B cell (primary cell): ENCODE measurements at regions not wholly inside any gene's neighbourhood (a gene's known extent, or its start where the extent isn't known, plus 50 kb on each side); places are given as distances from the start of the nearest gene placed in this dataset.

Experiments used
- ATAC-seq: fragments of 200-7000 bp; cut with Tn5 transposase; one replicate; pipeline ENCODE4 v1.10.0; 2021; ENCODE audit warnings: low read depth, mild to moderate bottlenecking, moderate number of reproducible peaks, moderate library complexity
- CTCF ChIA-PET: fragments of 350-600 bp; sonication (Branson Sonifier 250); formaldehyde crosslinking; loops from one replicate; lab custom pipeline; 2021; ENCODE audit warnings: antibody characterized with exemption, inconsistent platforms; lab: Charles Lee
- POLR2A ChIA-PET: fragments of 350-600 bp; sonication (Branson Sonifier 250); formaldehyde crosslinking; loops from one replicate; lab custom pipeline; 2021; ENCODE audit warnings: antibody characterized with exemption; lab: Charles Lee
- DNase-seq: peaks from one replicate; pipeline ENCODE4 v3.0.0; 2013
- H2AFZ ChIP-seq: 2 replicates; pipeline ENCODE4 v1.6.1; 2012; ENCODE audit warnings: mild to moderate bottlenecking, low read depth, low read length; ENCODE audit not compliant: insufficient read depth, poor library complexity, severe bottlenecking
- H3K27ac ChIP-seq, 2 donors: 1 replicate in 1 of 2; 2 replicates in 1 of 2; pipeline ENCODE4 v1.5.1; 2012 to 2013; ENCODE audit warnings: low read length in 2 of 2, mild to moderate bottlenecking in 2 of 2, moderate library complexity in 1 of 2
- H3K27me3 ChIP-seq, 4 experiments: fragments of 200-600 bp in 1 of 4; sonication (generic) in 1 of 4; replicated peaks in 1 of 4; 1 replicate in 2 of 4; 2 replicates in 2 of 4; pipeline versions ENCODE4 v1.6.1 to v1.7.0; 2013 to 2016; ENCODE audit warnings: low read length in 3 of 4, mild to moderate bottlenecking in 2 of 4, mixed read lengths in 1 of 4, moderate library complexity in 1 of 4; ENCODE audit not compliant: insufficient read depth in 4 of 4, control insufficient read depth in 3 of 4; ENCODE audit errors: control extremely low read depth in 1 of 4
- H3K36me3 ChIP-seq, 2 experiments: replicated peaks in 1 of 2; 1 replicate in 1 of 2; 2 replicates in 1 of 2; pipeline versions ENCODE4 v1.6.1 to v1.7.1; 2013; ENCODE audit warnings: low read length in 1 of 2; ENCODE audit not compliant: insufficient read depth in 2 of 2, control insufficient read depth in 1 of 2; ENCODE audit errors: control extremely low read depth in 1 of 2, extremely low read depth in 1 of 2
- H3K4me1 ChIP-seq, 2 donors: fragments of 200-600 bp in 1 of 2; sonication (generic) in 1 of 2; 1 replicate in 1 of 2; 2 replicates in 1 of 2; pipeline versions ENCODE4 v1.5.1 to v1.6.1; 2013 to 2017; ENCODE audit warnings: low read length in 2 of 2; ENCODE audit not compliant: control insufficient read depth in 2 of 2, insufficient read depth in 2 of 2
- H3K4me2 ChIP-seq: replicated peaks from 2 replicates; pipeline ENCODE3; 2012; ENCODE audit warnings: mild to moderate bottlenecking, low read depth, low read length; ENCODE audit not compliant: poor library complexity, severe bottlenecking
- H3K4me3 ChIP-seq, 5 experiments: fragments of 200-600 bp in 1 of 5; sonication (generic) in 1 of 5; 1 replicate in 3 of 5; 2 replicates in 2 of 5; pipeline versions ENCODE4 v1.5.1 to v1.7.0; 2011 to 2016; ENCODE audit warnings: low read length in 4 of 5, mild to moderate bottlenecking in 4 of 5, low read depth in 2 of 5, control low read depth in 1 of 5, moderate library complexity in 1 of 5; ENCODE audit not compliant: insufficient read depth in 1 of 5; ENCODE audit errors: control extremely low read depth in 1 of 5, extremely low read depth in 1 of 5
- H3K79me2 ChIP-seq: fragments of 200-600 bp; sonication (generic); one replicate; pipeline ENCODE4 v1.6.0; 2016; ENCODE audit warnings: low read length; ENCODE audit not compliant: control insufficient read depth, insufficient read depth
- H3K9ac ChIP-seq: fragments of 200-600 bp; sonication (generic); 2 replicates; pipeline ENCODE4 v1.6.1; 2017; ENCODE audit warnings: mild to moderate bottlenecking, low read length, moderate library complexity
- H3K9me3 ChIP-seq, 3 donors: one replicate each; pipeline versions ENCODE4 v1.6.1 to v1.7.1; 2013; ENCODE audit warnings: low read length in 2 of 3; ENCODE audit not compliant: control insufficient read depth in 2 of 3, insufficient read depth in 1 of 3; ENCODE audit errors: control extremely low read depth in 1 of 3
- H4K20me1 ChIP-seq: 2 replicates; pipeline ENCODE4 v1.6.0; 2012; ENCODE audit warnings: mild to moderate bottlenecking, low read length; ENCODE audit not compliant: insufficient read depth, control insufficient read depth, poor library complexity, severe bottlenecking
- H3K27ac Mint-ChIP-seq: one replicate; pipeline ENCODE4 v1.8.0; 2021; ENCODE audit warnings: mixed read lengths
- H3K27me3 Mint-ChIP-seq: one replicate; pipeline ENCODE4 v1.8.0; 2021; ENCODE audit warnings: mixed read lengths
- H3K4me1 Mint-ChIP-seq: one replicate; pipeline ENCODE4 v1.8.0; 2021; ENCODE audit warnings: mixed read lengths
- H3K4me3 Mint-ChIP-seq: one replicate; pipeline ENCODE4 v1.8.0; 2021; ENCODE audit warnings: mixed read lengths
- H3K9me3 Mint-ChIP-seq: one replicate; pipeline ENCODE4 v1.8.0; 2022; ENCODE audit warnings: mixed read lengths; ENCODE audit not compliant: insufficient read depth
- CTCF ChIP-seq: fragments of 200-600 bp; IDR thresholded peaks from one replicate; pipeline ENCODE4 v1.8.0; 2022; ENCODE audit warnings: antibody characterized with exemption, mild to moderate bottlenecking
- EZH2 ChIP-seq: IDR thresholded peaks from 2 replicates; pipeline ENCODE4 v1.6.1; 2012; ENCODE audit warnings: borderline replicate concordance, low read depth, mild to moderate bottlenecking, moderate library complexity, low read length; ENCODE audit not compliant: insufficient read depth, poor library complexity, severe bottlenecking
- WGBS: methylation state at CpG from one replicate; pipeline ENCODE4 v1.1.5; 2013; ENCODE audit warnings: missing lambda C conversion rate; ENCODE audit not compliant: insufficient coverage; 5-methylcytosine and 5-hydroxymethylcytosine counted together
- intact Hi-C: fragments of 100-400 bp; cut with micrococcal nuclease; formaldehyde crosslinking; loops from one replicate; pipeline ENCODE4 v1.10.0; 2022

DNA sequence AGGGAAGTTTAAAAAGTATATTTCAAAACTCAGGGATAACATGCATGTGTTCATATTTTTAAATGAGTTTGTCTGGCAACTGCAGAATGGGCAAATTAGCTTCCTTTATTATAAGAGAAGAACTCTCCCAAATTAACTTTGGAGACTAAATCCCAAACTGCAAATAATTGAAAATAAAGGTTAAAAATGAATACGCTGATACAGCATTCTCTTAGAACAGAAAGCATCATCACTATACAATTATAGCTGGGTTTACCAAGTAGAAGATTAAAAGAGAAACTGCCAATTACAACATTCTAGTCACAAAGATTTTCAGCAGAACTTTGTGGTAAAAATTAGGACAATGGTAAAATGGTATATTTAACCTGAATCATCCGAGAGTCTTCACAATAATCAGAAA, 73.3 kb downstream of the OLFM4 start:
- CTCF ChIA-PET: no interaction called here
- H3K4me3 Mint-ChIP-seq: no peak overlapping the region
- TF ChIP-seq CTCF (no peak), EZH2 (no peak)
- H3K4me1 Mint-ChIP-seq: no peaks in the 10 kb centered on the region
- Histone ChIP-seq H3K27me3 (no peaks in the 10 kb centered on the region), H3K4me3 (no peak overlapping the region), H3K79me2 (no peaks in the 10 kb centered on the region), H3K36me3 (no peaks in the 10 kb centered on the region), H2AFZ (no peak overlapping the region), H3K4me1 (no peaks in the 10 kb centered on the region), H3K9me3 (peaks cover 0 to 3% (median 0%) of the 10 kb centered on the region in 3 donors), H3K9ac (no peak overlapping the region), H3K27ac (no peak overlapping the region), H4K20me1 (no peaks in the 10 kb centered on the region), H3K4me2 (no peak overlapping the region)
- ATAC-seq (no peak), DNase-seq (no peak)
- no peaks in the 10 kb centered on the region for H3K9me3 Mint-ChIP-seq
- no peak overlapping the region for H3K27ac Mint-ChIP-seq
- no peaks in the 10 kb centered on the region for H3K27me3 Mint-ChIP-seq
- POLR2A ChIA-PET: no interaction called here
- intact Hi-C loops: no loop called here
- WGBS: no CpG with 5 or more reads among the region's 2 CpGs

DNA sequence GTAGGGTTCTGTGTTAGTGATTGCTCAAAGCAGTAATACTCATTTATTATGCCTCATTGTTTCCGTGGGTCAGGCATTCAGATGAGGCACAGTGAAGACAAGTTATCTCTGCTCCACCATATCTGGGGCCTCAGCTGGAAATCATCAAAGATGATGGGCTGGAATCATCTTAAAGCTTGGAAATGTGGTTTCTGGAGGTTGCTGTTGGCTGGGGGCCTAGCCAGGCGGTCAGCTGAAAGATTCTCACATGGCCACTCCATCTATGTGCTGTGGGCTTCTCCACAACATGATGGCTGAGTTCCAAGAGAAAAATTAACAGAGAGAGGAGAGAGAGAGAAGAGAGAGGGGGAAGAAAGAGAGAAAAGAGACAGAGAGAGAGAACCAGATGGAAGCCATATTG, 75.5 kb downstream of the OLFM4 start:
- Histone ChIP-seq H3K4me3 (no peak overlapping the region), H3K27me3 (no peaks in the 10 kb centered on the region), H3K9me3 (peaks cover 0 to 3% (median 0%) of the 10 kb centered on the region in 3 donors), H3K4me2 (no peak overlapping the region), H3K36me3 (no peaks in the 10 kb centered on the region), H3K4me1 (no peaks in the 10 kb centered on the region), H2AFZ (no peak overlapping the region), H4K20me1 (no peaks in the 10 kb centered on the region), H3K9ac (no peak overlapping the region), H3K79me2 (no peaks in the 10 kb centered on the region), H3K27ac (no peak overlapping the region)
- H3K9me3 Mint-ChIP-seq: no peaks in the 10 kb centered on the region
- DNase-seq (no peak), ATAC-seq (no peak)
- intact Hi-C loops: no loop called here
- no peaks in the 10 kb centered on the region for H3K27me3 Mint-ChIP-seq
- ChIA-PET CTCF (no interaction called here), POLR2A (no interaction called here)
- TF ChIP-seq EZH2 (no peak), CTCF (no peak)
- no peak overlapping the region for H3K27ac Mint-ChIP-seq
- no peaks in the 10 kb centered on the region for H3K4me1 Mint-ChIP-seq
- no peak overlapping the region for H3K4me3 Mint-ChIP-seq
- WGBS: no CpG with 5 or more reads among the region's 2 CpGs
